Stromal cell of bone marrow (primary cell): ENCODE measurements at regions not wholly inside any gene's neighbourhood (a gene's known extent, or its start where the extent isn't known, plus 50 kb on each side); places are given as distances from the start of the nearest gene placed in this dataset.
"Not testable (repeated sequence)": the region's sequence is repeated elsewhere in the genome, so short reads cannot be mapped to it uniquely, and the experiment has no call there.

Source experiments
- DNase-seq: peaks from one replicate; pipeline ENCODE4 v3.0.0-alpha.2; 2012; ENCODE audit warnings: low read depth

GRCh38 chr6:11384531-11385309 is 152.3 kb upstream of the NEDD9 start:
- no peak for DNase-seq

GRCh38 chr6:11381801-11382513 is 149.5 kb upstream of the NEDD9 start:
- DNase-seq: no peak

- no peak for DNase-seq
These were observed 148.7 kb upstream of the NEDD9 start for GRCh38 chr6:11380969-11381744.

GRCh38 chr6:11380549-11380948 is 148.1 kb upstream of the NEDD9 start:
- DNase-seq: no peak

GRCh38 chr6:11379805-11380204 is 147.3 kb upstream of the NEDD9 start:
- DNase-seq: no peak

- no peak for DNase-seq
These were observed 146.2 kb upstream of the NEDD9 start for GRCh38 chr6:11378639-11379038.

GRCh38 chr6:11374036-11375010 is 141.9 kb upstream of the NEDD9 start:
- DNase-seq: no peak

GRCh38 chr6:11373208-11373607 is 140.7 kb upstream of the NEDD9 start:
- DNase-seq: no peak

- DNase-seq: not testable (repeated sequence)
These were observed 139.8 kb upstream of the NEDD9 start for GRCh38 chr6:11372186-11372790.

GRCh38 chr6:11370191-11371018 is 137.9 kb upstream of the NEDD9 start:
- DNase-seq: no peak

- no peak for DNase-seq
These were observed 136.3 kb upstream of the NEDD9 start for GRCh38 chr6:11368760-11369159.

GRCh38 chr6:11368264-11368663 is 135.8 kb upstream of the NEDD9 start:
- no peak for DNase-seq

GRCh38 chr6:11367638-11368199 is 135.3 kb upstream of the NEDD9 start:
- no peak for DNase-seq

GRCh38 chr6:11366934-11367637 is 134.6 kb upstream of the NEDD9 start:
- DNase-seq: no peak

GRCh38 chr6:11366183-11366933 is 133.9 kb upstream of the NEDD9 start:
- no peak for DNase-seq

- no peak for DNase-seq
These were observed 132.5 kb upstream of the NEDD9 start for GRCh38 chr6:11364971-11365397.

GRCh38 chr6:11363881-11364576 is 131.6 kb upstream of the NEDD9 start:
- no peak for DNase-seq

GRCh38 chr6:11362564-11362963 is 130.1 kb upstream of the NEDD9 start:
- DNase-seq: no peak
